HCT116 (cell line): ENCODE measurements at regions not wholly inside any gene's neighbourhood (a gene's known extent, or its start where the extent isn't known, plus 50 kb on each side); places are given as distances from the start of the nearest gene placed in this dataset.

Experiments used
- ATAC-seq: fragments of 200-7000 bp; cut with Tn5 transposase; 2 replicates; pipeline ENCODE4 v1.9.1; 2020; ENCODE audit warnings: mild to moderate bottlenecking, moderate library complexity
- BruUV-seq: library from RNA; stranded (reverse); fragments of 400-500 nt; replicated peaks from 2 replicates; lab custom pipeline; 2021; lab: Mats Ljungman, UMichigan
- CTCF ChIA-PET: fragments of 300-600 bp; sonication (Branson Sonifier 250); formaldehyde crosslinking; loops from one replicate; lab custom pipeline; 2021; ENCODE audit warnings: antibody characterized with exemption; lab: Charles Lee
- POLR2A ChIA-PET: fragments of 300-600, 350-600 bp; sonication (Branson Sonifier 250); formaldehyde crosslinking; loops from one replicate; lab custom pipeline; 2021; ENCODE audit warnings: antibody characterized with exemption; lab: Charles Lee
- RAD21 ChIA-PET, 2 experiments: fragments of 300-600 bp; sonication (Branson Sonifier 250); formaldehyde crosslinking; loops; one replicate each; lab custom pipeline; 2023; ENCODE audit warnings: low total read pairs in 2 of 2; ENCODE audit not compliant: uncharacterized antibody in 2 of 2, unreplicated experiment in 2 of 2, low non-redundant PET in 1 of 2; lab: Charles Lee
- DNase-seq: peaks from one replicate; pipeline ENCODE4 v3.0.0-alpha.2; 2010; ENCODE audit warnings: low read depth, low spot score
- H2AFZ ChIP-seq: fragments of 200-600 bp; shearing (Covaris generic), sonication (generic); 2 replicates; pipeline ENCODE4 v1.6.1; 2017; ENCODE audit warnings: low read depth, mixed run types, mixed read lengths, antibody characterized with exemption, low read length; ENCODE audit not compliant: poor library complexity, severe bottlenecking
- H3K27ac ChIP-seq: 2 replicates; pipeline ENCODE4 v1.5.1; 2012; ENCODE audit warnings: low read depth, low read length
- H3K27me3 ChIP-seq: fragments of 200-600 bp; sonication (generic); 2 replicates; pipeline ENCODE4 v1.6.1; 2016; ENCODE audit warnings: mixed run types, low read length, mixed read lengths; ENCODE audit not compliant: insufficient read depth
- H3K36me3 ChIP-seq, 2 experiments: fragments of 200-500 bp in 1 of 2; fragments of 200-600 bp in 1 of 2; sonication (Bioruptor generic) in 1 of 2; sonication (generic) in 1 of 2; 2 replicates each; pipeline versions ENCODE4 v1.5.1 to v1.6.1; 2014 to 2016; ENCODE audit warnings: low read length in 2 of 2, inconsistent platforms in 1 of 2, mixed read lengths in 1 of 2, mixed run types in 1 of 2; ENCODE audit not compliant: insufficient read depth in 2 of 2, control insufficient read depth in 1 of 2
- H3K4me1 ChIP-seq, 2 experiments: fragments of 200-600 bp in 1 of 2; sonication (generic) in 1 of 2; 2 replicates each; pipeline versions ENCODE4 v1.5.1 to v1.6.1; 2012 to 2017; ENCODE audit warnings: low read length in 2 of 2, inconsistent platforms in 1 of 2, mild to moderate bottlenecking in 1 of 2, mixed read lengths in 1 of 2, mixed run types in 1 of 2, moderate library complexity in 1 of 2; ENCODE audit not compliant: insufficient read depth in 2 of 2, control insufficient read depth in 1 of 2
- H3K4me2 ChIP-seq: fragments of 200-600 bp; sonication (generic); 2 replicates; pipeline ENCODE4 v1.6.1; 2017; ENCODE audit warnings: mixed run types, low read length, mixed read lengths
- H3K4me3 ChIP-seq, 2 experiments: fragments of 200-600 bp in 1 of 2; sonication (generic) in 1 of 2; replicated peaks in 1 of 2; 2 replicates each; pipeline ENCODE4 v1.5.1; 2011 to 2016; ENCODE audit warnings: low read length in 2 of 2, control low read depth in 1 of 2, low read depth in 1 of 2, mild to moderate bottlenecking in 1 of 2, mixed read lengths in 1 of 2, mixed run types in 1 of 2
- H3K79me2 ChIP-seq: fragments of 200-600 bp; sonication (generic); 2 replicates; pipeline ENCODE4 v1.6.1; 2017; ENCODE audit warnings: mild to moderate bottlenecking, mixed run types, low read length, moderate library complexity, mixed read lengths; ENCODE audit not compliant: insufficient read depth
- H3K9ac ChIP-seq: fragments of 200-600 bp; sonication (generic); 2 replicates; pipeline ENCODE4 v1.6.1; 2016; ENCODE audit warnings: low read length, mixed read lengths
- H3K9me2 ChIP-seq: fragments of 200-600 bp; sonication (generic), shearing (Covaris generic); 2 replicates; pipeline ENCODE4 v1.6.1; 2017; ENCODE audit warnings: mixed run types, mild to moderate bottlenecking, moderate library complexity; ENCODE audit not compliant: insufficient read depth
- H3K9me3 ChIP-seq, 2 experiments: fragments of 200-500 bp in 1 of 2; fragments of 200-600 bp in 1 of 2; sonication (Bioruptor generic) in 1 of 2; sonication (generic) in 1 of 2; 2 replicates each; pipeline ENCODE4 v1.6.1; 2014 to 2017; ENCODE audit warnings: low read length in 2 of 2, mixed read lengths in 2 of 2, inconsistent platforms in 1 of 2, low read depth in 1 of 2, mild to moderate bottlenecking in 1 of 2, mixed run types in 1 of 2, moderate library complexity in 1 of 2; ENCODE audit not compliant: control insufficient read depth in 1 of 2, insufficient read depth in 1 of 2
- H4K20me1 ChIP-seq: fragments of 200-600 bp; sonication (generic), shearing (Covaris generic); 2 replicates; pipeline ENCODE4 v1.6.1; 2017; ENCODE audit warnings: mixed run types, mild to moderate bottlenecking, moderate library complexity; ENCODE audit not compliant: insufficient read depth
- CBX3 ChIP-seq: IDR thresholded peaks from 2 replicates; pipeline ENCODE4 v1.6.1; 2012; ENCODE audit warnings: low read depth
- CEBPB ChIP-seq: IDR thresholded peaks from 2 replicates; pipeline ENCODE4 v1.6.1; 2012; ENCODE audit warnings: low read depth
- EGR1 ChIP-seq: IDR thresholded peaks from 2 replicates; pipeline ENCODE4 v1.6.1; 2012; ENCODE audit warnings: low read depth
- ELF1 ChIP-seq: IDR thresholded peaks from 2 replicates; pipeline ENCODE4 v1.6.1; 2012; ENCODE audit warnings: low read depth, borderline replicate concordance
- EZH2phosphoT487 ChIP-seq: fragments of 200-600 bp; IDR thresholded peaks from 2 replicates; pipeline ENCODE4 v1.6.1; 2018; ENCODE audit warnings: antibody characterized with exemption, borderline replicate concordance
- FOSL1 ChIP-seq: IDR thresholded peaks from 2 replicates; pipeline ENCODE4 v1.6.1; 2012; ENCODE audit warnings: low read depth
- POLR2A ChIP-seq: IDR thresholded peaks from 2 replicates; pipeline ENCODE4 v1.7.0; 2011; ENCODE audit warnings: borderline replicate concordance; ENCODE audit not compliant: insufficient read depth, insufficient read length; ENCODE audit errors: extremely low read depth
- POLR2AphosphoS5 ChIP-seq: IDR thresholded peaks from 2 replicates; pipeline ENCODE4 v1.6.1; 2011; ENCODE audit warnings: mild to moderate bottlenecking, low read depth, low read length, moderate library complexity
- RAD21 ChIP-seq: IDR thresholded peaks from 2 replicates; pipeline ENCODE4 v1.6.1; 2012; ENCODE audit warnings: low read depth, mild to moderate bottlenecking
- SP1 ChIP-seq: IDR thresholded peaks from 2 replicates; pipeline ENCODE4 v1.6.1; 2012; ENCODE audit warnings: low read depth
- SRF ChIP-seq: IDR thresholded peaks from 2 replicates; pipeline ENCODE4 v1.6.1; 2012; ENCODE audit warnings: low read depth
- TCF7L2 ChIP-seq: IDR thresholded peaks from 2 replicates; pipeline ENCODE4 v1.7.0; 2011; ENCODE audit warnings: borderline replicate concordance, inconsistent platforms; ENCODE audit not compliant: insufficient read depth, insufficient read length; ENCODE audit errors: extremely low read depth
- YY1 ChIP-seq: IDR thresholded peaks from 2 replicates; pipeline ENCODE4 v1.6.1; 2011; ENCODE audit warnings: low read length, low read depth, moderate library complexity, mild to moderate bottlenecking; ENCODE audit not compliant: insufficient replicate concordance; ENCODE audit errors: extremely low read depth
- ZFX ChIP-seq: fragments of 450-650 bp; IDR thresholded peaks from 2 replicates; pipeline ENCODE4 v1.6.1; 2017
- ZNF274 ChIP-seq: fragments of 200-500 bp; sonication (Bioruptor generic); IDR thresholded peaks from 2 replicates; pipeline ENCODE4 v1.6.1; 2014; ENCODE audit warnings: mild to moderate bottlenecking, low read depth, low read length, inconsistent platforms
- intact Hi-C: fragments of 100-400 bp; cut with micrococcal nuclease; formaldehyde crosslinking; loops from 2 replicates; pipeline ENCODE4 v1.10.0; 2022
- TF ChIP-seq, protein P1 (sequence below): IDR thresholded peaks from 2 replicates; pipeline ENCODE4 v1.6.1; 2012; ENCODE audit warnings: low read depth
- TF ChIP-seq, protein P2 (sequence below), 3 experiments: fragments of 200-600 bp in 1 of 3; sonication (generic) in 1 of 3; IDR thresholded peaks in 2 of 3; conservative IDR thresholded peaks in 1 of 3; 2 replicates each; pipeline ENCODE4 v1.5.1; 2012 to 2017; ENCODE audit warnings: low read depth in 2 of 3, low read length in 2 of 3, antibody characterized with exemption in 1 of 3, borderline replicate concordance in 1 of 3, control low read depth in 1 of 3, mild to moderate bottlenecking in 1 of 3, mixed read lengths in 1 of 3, mixed run types in 1 of 3, moderate library complexity in 1 of 3; ENCODE audit not compliant: insufficient read depth in 1 of 3
- TF ChIP-seq, protein P3 (sequence below): IDR thresholded peaks from 2 replicates; pipeline ENCODE4 v1.6.1; 2012
- TF ChIP-seq, protein P4 (sequence below): IDR thresholded peaks from 2 replicates; pipeline ENCODE4 v1.6.1; 2012

DNA sequence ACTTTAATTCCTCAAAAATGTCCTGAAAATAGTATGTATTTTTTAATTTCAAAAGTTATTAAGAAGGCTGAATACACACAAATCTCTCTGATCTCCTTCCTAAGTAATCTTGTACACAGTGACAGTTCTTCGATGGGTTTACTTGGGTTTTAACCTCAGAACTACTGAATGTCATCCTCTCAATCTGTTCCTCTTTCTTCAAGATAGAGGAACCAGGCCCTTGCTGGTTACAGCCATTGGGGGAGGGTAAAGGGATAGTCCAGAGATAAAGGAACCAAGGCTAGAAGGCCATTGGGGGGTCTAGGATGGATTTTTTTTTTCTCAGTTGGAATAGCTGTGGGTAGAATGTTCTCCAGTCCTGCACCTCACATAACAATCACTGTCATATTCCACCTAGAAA, 224.9 kb downstream of the SKIDA1 start:
- H3K36me3 ChIP-seq, result no peaks in the 10 kb centered on the region
- BruUV-seq, result no TSS peak
- H4K20me1 ChIP-seq, result no peaks in the 10 kb centered on the region
- H3K4me2 ChIP-seq, result no peak overlapping the region
- no peak overlapping the region for H3K27ac ChIP-seq
- H2AFZ ChIP-seq, result no peak overlapping the region
- peaks cover 9 to 16% of the 10 kb centered on the region in 2 experiments for H3K4me1 ChIP-seq
- H3K4me3 ChIP-seq, result no peak overlapping the region
- H3K27me3 ChIP-seq, result no peaks in the 10 kb centered on the region
- TF ChIP-seq, protein P1, sequence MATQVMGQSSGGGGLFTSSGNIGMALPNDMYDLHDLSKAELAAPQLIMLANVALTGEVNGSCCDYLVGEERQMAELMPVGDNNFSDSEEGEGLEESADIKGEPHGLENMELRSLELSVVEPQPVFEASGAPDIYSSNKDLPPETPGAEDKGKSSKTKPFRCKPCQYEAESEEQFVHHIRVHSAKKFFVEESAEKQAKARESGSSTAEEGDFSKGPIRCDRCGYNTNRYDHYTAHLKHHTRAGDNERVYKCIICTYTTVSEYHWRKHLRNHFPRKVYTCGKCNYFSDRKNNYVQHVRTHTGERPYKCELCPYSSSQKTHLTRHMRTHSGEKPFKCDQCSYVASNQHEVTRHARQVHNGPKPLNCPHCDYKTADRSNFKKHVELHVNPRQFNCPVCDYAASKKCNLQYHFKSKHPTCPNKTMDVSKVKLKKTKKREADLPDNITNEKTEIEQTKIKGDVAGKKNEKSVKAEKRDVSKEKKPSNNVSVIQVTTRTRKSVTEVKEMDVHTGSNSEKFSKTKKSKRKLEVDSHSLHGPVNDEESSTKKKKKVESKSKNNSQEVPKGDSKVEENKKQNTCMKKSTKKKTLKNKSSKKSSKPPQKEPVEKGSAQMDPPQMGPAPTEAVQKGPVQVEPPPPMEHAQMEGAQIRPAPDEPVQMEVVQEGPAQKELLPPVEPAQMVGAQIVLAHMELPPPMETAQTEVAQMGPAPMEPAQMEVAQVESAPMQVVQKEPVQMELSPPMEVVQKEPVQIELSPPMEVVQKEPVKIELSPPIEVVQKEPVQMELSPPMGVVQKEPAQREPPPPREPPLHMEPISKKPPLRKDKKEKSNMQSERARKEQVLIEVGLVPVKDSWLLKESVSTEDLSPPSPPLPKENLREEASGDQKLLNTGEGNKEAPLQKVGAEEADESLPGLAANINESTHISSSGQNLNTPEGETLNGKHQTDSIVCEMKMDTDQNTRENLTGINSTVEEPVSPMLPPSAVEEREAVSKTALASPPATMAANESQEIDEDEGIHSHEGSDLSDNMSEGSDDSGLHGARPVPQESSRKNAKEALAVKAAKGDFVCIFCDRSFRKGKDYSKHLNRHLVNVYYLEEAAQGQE, result no peak
- TF ChIP-seq EGR1, result no peak
- TF ChIP-seq, protein P2, sequence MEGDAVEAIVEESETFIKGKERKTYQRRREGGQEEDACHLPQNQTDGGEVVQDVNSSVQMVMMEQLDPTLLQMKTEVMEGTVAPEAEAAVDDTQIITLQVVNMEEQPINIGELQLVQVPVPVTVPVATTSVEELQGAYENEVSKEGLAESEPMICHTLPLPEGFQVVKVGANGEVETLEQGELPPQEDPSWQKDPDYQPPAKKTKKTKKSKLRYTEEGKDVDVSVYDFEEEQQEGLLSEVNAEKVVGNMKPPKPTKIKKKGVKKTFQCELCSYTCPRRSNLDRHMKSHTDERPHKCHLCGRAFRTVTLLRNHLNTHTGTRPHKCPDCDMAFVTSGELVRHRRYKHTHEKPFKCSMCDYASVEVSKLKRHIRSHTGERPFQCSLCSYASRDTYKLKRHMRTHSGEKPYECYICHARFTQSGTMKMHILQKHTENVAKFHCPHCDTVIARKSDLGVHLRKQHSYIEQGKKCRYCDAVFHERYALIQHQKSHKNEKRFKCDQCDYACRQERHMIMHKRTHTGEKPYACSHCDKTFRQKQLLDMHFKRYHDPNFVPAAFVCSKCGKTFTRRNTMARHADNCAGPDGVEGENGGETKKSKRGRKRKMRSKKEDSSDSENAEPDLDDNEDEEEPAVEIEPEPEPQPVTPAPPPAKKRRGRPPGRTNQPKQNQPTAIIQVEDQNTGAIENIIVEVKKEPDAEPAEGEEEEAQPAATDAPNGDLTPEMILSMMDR (IDR thresholded peaks at IDR 0.05 in 2 of 3, conservative IDR thresholded peaks at IDR 0.05 in 1 of 3; ENCODE audit: borderline replicate concordance in 1 of 3, insufficient read depth in 1 of 3, low read depth in 2 of 3, low read length in 2 of 3), result no peak
- no peak for TF ChIP-seq ZNF274
- TF ChIP-seq FOSL1, result no peak
- TF ChIP-seq, protein P3, sequence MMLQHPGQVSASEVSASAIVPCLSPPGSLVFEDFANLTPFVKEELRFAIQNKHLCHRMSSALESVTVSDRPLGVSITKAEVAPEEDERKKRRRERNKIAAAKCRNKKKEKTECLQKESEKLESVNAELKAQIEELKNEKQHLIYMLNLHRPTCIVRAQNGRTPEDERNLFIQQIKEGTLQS, result no peak
- TF ChIP-seq RAD21, result no peak
- TF ChIP-seq CEBPB, result no peak
- TF ChIP-seq ELF1, result no peak
- TF ChIP-seq ZFX, result no peak
- no peak for TF ChIP-seq CBX3
- TF ChIP-seq POLR2A, result no peak
- TF ChIP-seq YY1, result no peak
- TF ChIP-seq POLR2AphosphoS5, result no peak
- no peak for TF ChIP-seq TCF7L2
- TF ChIP-seq, protein P4, sequence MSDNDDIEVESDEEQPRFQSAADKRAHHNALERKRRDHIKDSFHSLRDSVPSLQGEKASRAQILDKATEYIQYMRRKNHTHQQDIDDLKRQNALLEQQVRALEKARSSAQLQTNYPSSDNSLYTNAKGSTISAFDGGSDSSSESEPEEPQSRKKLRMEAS, result no peak
- no peak for TF ChIP-seq SP1
- TF ChIP-seq EZH2phosphoT487, result no peak
- TF ChIP-seq SRF, result no peak
- TF ChIP-seq, all 23 proteins: peak for 0
- ATAC-seq, result no peak
- Histone ChIP-seq H3K79me2 (no peaks in the 10 kb centered on the region), H3K9ac (no peak overlapping the region), H3K9me3 (no peaks in the 10 kb centered on the region), H3K9me2 (no peaks in the 10 kb centered on the region)
- POLR2A ChIA-PET, result no interaction called here
- intact Hi-C loops, result no loop called here
- DNase-seq, result no peak
- CTCF ChIA-PET, result no interaction called here
- RAD21 ChIA-PET, result no interaction called here
